HEK293 (cell line): ENCODE measurements at regions not wholly inside any gene's neighbourhood (a gene's known extent, or its start where the extent isn't known, plus 50 kb on each side); places are given as distances from the start of the nearest gene placed in this dataset.

ENCODE experiments used
- IKZF3 ChIP-seq: fragments of 450-650 bp; IDR thresholded peaks from 2 replicates; pipeline ENCODE4 v1.5.0; 2018; ENCODE audit warnings: missing biosample characterization, mild to moderate bottlenecking, missing genetic modification characterization, moderate library complexity
- KLF16 ChIP-seq: fragments of 450-650 bp; formaldehyde crosslinking; IDR thresholded peaks from 2 replicates; pipeline ENCODE4 v1.5.1; 2017; ENCODE audit warnings: missing biosample characterization, missing genetic modification characterization
- ZBTB17 ChIP-seq: fragments of 450-650 bp; formaldehyde crosslinking; IDR thresholded peaks from 2 replicates; pipeline ENCODE4 v1.5.1; 2016; ENCODE audit warnings: missing biosample characterization, missing genetic modification characterization
- ZNF48 ChIP-seq: fragments of 450-650 bp; formaldehyde crosslinking; IDR thresholded peaks from 2 replicates; pipeline ENCODE4 v1.5.1; 2016; ENCODE audit warnings: missing biosample characterization, missing genetic modification characterization
- ZNF768 ChIP-seq: fragments of 450-650 bp; formaldehyde crosslinking; IDR thresholded peaks from 2 replicates; pipeline ENCODE4 v1.5.1; 2018; ENCODE audit warnings: missing biosample characterization, mild to moderate bottlenecking, missing genetic modification characterization
- ZXDB ChIP-seq: fragments of 450-650 bp; formaldehyde crosslinking; IDR thresholded peaks from 2 replicates; pipeline ENCODE4 v1.5.1; 2016; ENCODE audit warnings: missing biosample characterization, missing genetic modification characterization
- TF ChIP-seq, protein P1 (sequence below): fragments of 450-650 bp; formaldehyde crosslinking; IDR thresholded peaks from 2 replicates; pipeline ENCODE4 v1.5.1; 2016; ENCODE audit warnings: missing biosample characterization, missing genetic modification characterization
- TF ChIP-seq, protein P2 (sequence below): fragments of 450-650 bp; formaldehyde crosslinking; IDR thresholded peaks from 2 replicates; pipeline ENCODE4 v1.5.1; 2016; ENCODE audit warnings: missing biosample characterization, missing genetic modification characterization

- TF ChIP-seq, protein P1, sequence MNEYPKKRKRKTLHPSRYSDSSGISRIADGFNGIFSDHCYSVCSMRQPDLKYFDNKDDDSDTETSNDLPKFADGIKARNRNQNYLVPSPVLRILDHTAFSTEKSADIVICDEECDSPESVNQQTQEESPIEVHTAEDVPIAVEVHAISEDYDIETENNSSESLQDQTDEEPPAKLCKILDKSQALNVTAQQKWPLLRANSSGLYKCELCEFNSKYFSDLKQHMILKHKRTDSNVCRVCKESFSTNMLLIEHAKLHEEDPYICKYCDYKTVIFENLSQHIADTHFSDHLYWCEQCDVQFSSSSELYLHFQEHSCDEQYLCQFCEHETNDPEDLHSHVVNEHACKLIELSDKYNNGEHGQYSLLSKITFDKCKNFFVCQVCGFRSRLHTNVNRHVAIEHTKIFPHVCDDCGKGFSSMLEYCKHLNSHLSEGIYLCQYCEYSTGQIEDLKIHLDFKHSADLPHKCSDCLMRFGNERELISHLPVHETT (tag by site-specific recombination): no peak
- TF ChIP-seq ZNF48 (tag by site-specific recombination): no peak
- TF ChIP-seq KLF16 (tag by site-specific recombination): no peak
- TF ChIP-seq ZNF768 (tag by site-specific recombination): no peak
- TF ChIP-seq, protein P2, sequence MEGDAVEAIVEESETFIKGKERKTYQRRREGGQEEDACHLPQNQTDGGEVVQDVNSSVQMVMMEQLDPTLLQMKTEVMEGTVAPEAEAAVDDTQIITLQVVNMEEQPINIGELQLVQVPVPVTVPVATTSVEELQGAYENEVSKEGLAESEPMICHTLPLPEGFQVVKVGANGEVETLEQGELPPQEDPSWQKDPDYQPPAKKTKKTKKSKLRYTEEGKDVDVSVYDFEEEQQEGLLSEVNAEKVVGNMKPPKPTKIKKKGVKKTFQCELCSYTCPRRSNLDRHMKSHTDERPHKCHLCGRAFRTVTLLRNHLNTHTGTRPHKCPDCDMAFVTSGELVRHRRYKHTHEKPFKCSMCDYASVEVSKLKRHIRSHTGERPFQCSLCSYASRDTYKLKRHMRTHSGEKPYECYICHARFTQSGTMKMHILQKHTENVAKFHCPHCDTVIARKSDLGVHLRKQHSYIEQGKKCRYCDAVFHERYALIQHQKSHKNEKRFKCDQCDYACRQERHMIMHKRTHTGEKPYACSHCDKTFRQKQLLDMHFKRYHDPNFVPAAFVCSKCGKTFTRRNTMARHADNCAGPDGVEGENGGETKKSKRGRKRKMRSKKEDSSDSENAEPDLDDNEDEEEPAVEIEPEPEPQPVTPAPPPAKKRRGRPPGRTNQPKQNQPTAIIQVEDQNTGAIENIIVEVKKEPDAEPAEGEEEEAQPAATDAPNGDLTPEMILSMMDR (tag by site-specific recombination): no peak
- no peak for TF ChIP-seq ZBTB17 (tag by site-specific recombination)
- no peak for TF ChIP-seq ZXDB (tag by site-specific recombination)
- no peak for TF ChIP-seq IKZF3
Measured at GRCh38 chr4:177785000-177785399, 342.8 kb upstream of the AGA start.
